Fibroblast of skin of back (primary cell): ENCODE measurements at regions not wholly inside any gene's neighbourhood (a gene's known extent, or its start where the extent isn't known, plus 50 kb on each side); places are given as distances from the start of the nearest gene placed in this dataset.

Source experiments
- DNase-seq: peaks from one replicate; pipeline ENCODE4 v3.0.0-alpha.2; 2013

DNA sequence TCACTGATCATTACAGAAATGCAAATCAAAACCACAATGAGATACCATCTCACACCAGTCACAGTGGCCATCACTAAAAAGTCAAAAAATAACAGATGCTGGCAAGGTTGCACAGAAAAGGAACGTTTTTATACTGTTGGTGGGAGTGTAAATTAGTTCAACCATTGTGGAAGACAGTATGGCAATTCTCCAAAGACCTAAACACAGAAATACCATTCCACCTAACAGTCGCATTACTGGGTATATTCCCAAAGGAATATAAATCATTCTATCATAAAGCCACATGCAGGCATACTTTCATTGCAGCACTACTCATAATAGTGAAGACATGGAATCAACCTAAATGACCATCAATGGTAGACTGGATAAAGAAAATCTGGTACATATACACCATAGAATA lies 83.2 kb upstream of the ARID5B start:
- peak; percentile 65 for DNase-seq

DNA sequence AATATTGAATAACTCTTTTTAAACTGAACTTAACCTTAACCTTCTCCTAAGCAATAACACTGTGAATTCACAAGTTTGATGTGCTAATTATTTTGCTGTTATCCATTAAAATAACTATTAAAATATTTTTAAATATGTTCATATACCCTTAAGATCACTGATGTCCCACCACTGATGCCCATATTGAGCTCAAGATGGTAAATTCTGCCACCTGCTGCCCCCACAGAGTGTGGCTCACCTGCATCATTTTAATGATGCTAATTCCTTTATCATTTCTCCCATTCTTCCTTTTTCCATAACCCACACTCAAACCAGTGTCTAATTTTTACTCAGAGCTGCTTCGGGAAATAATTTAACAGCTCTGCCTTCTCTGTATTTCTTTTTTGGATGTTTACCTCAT lies 82.3 kb upstream of the ARID5B start:
- no peak for DNase-seq

DNA sequence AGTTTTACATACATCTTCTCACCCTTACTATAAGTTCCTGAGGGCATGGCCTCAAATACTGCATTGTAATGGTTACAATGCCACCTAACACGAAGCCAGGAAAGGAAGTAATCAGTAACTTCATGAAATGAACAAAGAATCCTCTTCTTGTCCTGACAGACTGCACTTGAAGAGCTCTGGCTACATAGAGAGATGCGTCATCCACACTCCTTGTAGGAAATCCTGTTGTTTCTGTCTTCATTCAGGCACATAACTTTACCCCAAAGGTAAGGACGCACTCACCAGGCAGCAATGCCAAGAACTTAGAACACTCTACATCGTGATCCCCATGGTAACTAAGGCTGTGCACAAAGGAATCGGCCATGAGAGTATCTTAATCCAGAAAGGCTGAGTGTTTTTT lies 80.3 kb upstream of the ARID5B start:
- peak; percentile 19 for DNase-seq

DNA sequence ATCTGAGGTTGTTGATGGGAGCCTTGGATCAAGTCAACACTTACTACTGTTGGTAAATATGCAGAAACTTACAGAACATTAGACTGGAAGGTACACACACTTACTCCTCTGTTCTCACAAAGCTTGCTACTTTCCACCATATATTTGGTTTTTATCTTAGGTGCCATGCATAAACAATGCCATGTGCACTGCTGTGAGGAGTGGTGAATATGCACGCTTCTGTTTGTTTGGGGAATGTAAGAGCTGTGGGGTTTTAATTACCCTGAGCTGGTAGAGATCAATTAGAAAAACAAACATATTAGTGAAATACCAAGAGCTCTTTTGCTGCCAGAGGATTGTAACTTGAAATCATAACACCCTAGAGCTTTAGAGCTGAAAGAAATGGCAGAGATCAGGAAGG lies 79.8 kb upstream of the ARID5B start:
- DNase-seq, result no peak

DNA sequence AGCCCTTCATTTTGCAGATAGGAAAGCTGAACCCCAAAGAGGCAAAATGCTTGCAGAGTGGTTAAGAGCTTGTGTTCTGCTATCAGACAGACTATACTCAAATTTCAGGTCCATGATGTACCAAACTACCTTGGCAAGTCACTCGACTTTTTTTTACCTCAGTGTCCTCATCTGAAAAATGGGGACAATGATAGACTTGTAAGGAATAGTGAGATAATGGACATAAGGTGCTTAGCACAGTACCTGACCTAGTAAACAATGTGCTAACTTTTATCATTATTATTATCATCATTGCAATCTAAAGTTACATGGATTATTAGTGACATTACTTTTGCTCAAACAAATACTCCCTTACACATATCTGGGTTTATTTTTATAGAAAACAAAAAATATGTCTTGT lies 79.4 kb upstream of the ARID5B start:
- no peak for DNase-seq

DNA sequence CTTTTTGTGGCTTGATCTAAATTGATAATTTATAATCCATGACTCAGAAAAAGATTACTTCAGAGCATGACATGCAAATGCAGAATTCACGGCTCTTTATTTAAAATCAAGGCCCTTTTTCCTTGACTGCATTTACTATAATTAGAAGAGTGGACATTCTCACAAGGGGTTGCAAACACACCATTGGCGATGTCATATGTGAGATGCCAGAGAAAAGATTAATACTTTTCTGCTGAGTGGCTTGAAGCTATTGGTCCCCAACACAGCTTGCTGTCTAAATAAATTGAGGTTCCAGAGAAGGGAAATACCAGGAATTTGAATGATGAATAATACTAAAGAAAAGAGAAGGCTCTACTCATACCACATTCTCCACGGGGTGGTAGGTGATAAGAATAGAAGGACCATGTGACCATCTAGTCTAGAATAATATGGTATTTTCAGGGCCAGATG lies 78.7 kb upstream of the ARID5B start:
- peak; percentile 87 for DNase-seq

DNA sequence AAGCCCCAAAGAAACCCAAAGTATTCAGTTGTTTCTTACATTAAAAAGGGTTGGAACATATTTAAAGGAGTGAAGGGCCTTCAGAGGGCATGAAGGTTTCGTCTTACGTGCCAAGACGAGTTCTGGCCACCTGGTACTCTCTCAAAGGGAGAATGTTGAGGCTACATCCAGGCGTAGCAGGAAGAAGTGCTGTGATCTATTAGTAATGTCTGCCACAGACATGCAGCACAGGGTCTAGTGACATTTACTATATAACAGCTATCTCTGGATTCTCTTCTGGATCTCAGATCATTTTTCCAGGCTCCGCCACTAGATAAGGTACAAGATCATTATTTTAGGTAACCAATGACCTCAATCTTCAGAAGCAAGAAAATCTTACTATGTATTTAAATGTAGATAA lies 76.5 kb upstream of the ARID5B start:
- DNase-seq, result no peak

DNA sequence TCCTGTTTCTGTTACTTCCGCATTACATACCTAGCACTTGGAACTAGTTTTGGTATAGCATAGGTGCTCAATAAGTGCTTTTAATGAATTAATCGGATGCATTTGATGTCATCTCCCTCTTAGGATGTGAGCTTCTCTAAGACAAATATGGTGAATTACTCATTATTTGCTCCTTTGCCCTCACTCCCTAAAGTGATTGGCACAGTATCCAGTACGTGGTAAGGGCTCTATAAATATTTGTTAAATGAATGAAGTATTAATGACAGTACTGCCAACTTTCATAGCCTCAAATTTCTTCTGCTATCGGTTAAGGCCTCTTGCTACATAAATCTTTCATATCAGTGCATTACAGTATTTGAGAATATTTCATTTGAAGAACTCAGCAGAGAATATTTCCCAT lies 75.9 kb upstream of the ARID5B start:
- no peak for DNase-seq

DNA sequence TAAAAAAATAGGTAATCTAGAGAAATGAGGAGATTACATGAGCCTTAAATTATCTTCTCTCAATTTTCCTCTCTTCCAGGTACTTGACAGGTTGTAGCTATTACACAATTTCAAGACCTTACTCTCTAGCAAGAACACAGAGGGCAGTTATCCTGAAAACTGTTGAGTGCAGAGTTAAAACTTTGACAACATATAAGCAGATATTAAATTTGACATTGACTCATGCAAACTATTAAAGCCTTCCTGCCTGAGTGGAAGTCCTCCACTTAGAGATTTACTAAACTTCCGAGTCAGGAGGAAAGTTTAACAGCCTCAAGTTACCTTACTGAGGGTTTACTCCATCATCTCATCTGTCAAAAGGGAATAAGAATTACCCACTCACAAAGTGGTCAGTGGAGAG lies 73.5 kb upstream of the ARID5B start:
- DNase-seq, result no peak

DNA sequence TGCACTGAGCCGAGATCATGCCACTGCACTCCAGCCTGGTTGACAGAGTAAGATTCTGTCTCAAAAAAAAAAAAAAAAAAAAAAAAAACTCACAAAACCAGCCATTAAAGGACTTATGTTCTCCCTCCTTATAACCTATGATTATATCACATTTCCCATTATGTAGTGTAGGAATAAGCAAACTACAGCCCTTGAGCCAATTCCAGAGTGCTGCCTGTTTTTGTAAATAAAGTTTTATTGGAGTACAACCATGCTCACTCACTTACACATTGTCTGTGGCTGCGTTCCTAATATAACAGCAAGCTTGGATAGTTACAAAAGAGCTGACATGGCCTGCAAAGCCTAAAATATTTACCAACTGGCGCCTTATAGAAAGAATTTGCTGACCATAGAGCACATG lies 72.7 kb upstream of the ARID5B start:
- no peak for DNase-seq

DNA sequence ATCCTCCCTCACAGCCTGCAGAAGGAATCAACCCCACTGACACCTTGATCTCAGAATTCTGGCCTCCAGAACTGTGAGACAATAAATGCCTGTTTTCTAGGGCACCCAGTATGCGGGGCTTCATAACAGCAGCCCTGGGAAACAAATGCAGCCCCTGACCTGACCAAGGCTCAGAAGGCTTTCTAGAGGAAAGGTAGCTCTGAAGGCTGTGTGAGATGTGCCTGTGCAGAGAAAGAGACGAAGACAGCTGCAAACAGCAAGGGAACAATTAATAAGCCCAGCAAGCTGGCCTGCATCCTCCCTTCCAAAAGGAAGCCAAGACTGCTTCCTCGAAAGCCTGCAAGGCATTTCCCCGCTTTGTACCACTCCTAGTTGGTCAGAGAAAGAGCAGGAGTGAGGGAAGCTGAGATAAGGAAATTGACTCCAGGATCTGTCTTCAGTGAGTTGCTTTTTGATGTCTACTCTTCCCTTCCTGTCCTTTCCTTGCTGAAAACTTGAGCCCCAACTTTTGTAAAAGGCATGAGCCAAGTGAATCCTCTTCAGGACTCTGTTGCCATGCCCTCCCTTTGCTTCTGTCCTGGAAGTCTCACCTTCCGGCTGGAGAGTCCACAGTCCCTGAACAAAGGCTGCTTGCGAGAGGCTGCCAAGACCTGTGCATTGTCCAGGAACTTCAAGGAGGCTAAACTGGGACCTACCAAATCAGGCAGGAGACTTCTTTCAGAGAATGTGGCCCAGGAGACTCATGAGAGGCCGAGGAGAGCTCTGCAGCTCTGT lies 71.2 kb upstream of the ARID5B start:
- no peak for DNase-seq

DNA sequence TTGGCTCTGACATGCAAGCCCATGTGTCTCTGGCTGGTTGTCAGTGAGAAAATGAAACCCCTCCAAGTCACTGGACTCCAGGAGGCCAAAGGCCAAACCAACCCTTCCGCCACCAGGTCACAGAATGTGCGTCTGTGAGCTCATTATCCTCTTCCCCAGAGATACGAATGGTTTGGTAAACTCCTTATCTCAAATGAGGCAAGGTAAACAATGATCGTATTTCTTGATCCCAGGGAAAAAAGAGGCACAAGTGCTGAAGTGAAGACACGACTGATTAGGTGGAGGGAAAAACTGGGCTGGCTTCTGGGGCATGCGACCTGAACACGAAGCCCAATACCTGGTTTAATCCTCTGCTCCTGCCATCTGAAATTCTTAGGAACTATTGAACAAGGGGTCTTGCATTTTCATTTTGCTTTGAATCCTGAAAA lies 70.6 kb upstream of the ARID5B start:
- DNase-seq, result no peak

DNA sequence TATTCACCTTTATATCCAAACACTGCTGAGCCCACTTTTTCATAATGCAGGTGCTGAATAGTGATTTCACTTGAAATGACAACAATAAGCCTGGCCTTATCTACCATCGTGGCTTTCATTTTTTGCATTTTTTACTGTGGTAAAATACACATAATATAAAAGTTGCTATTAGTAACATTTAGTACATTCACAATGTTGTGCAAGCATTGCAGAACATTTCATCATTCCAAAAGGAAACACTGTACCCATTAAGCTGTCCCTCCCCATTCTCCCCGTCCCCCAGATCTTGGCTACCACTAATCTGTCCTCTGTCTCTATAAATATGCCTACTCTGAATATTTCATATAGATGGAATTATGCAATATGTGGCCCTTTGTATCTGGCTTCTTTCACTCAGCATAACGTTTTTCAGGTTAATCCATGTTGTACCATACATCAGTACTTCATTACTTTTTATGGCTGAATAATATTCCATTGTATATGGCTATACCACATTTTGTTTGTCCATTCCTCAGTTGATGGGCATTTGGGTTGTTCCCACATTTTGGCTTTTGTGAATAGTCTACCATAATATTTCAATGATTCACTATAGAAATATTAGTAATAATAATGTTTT lies 68.5 kb upstream of the ARID5B start:
- peak; percentile 60 for DNase-seq

DNA sequence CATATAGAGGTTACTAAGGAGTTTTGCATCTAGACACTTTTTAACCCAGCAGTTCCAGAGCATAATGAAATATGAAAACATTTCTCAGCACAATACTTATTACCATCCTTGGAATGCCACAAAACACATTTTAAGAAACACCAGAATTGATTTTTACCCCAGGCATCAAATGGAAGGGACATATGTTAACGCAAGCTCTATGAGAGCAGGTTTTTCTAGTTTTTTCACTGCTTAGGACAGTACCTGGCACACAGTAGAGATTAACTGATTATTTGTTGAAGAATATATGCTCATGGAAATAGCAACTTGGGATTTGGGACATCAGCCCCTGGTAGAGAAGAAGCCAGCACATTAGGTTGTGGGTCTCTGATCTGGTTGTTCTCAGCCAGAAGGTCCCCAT lies 67.0 kb upstream of the ARID5B start:
- DNase-seq, result no peak

DNA sequence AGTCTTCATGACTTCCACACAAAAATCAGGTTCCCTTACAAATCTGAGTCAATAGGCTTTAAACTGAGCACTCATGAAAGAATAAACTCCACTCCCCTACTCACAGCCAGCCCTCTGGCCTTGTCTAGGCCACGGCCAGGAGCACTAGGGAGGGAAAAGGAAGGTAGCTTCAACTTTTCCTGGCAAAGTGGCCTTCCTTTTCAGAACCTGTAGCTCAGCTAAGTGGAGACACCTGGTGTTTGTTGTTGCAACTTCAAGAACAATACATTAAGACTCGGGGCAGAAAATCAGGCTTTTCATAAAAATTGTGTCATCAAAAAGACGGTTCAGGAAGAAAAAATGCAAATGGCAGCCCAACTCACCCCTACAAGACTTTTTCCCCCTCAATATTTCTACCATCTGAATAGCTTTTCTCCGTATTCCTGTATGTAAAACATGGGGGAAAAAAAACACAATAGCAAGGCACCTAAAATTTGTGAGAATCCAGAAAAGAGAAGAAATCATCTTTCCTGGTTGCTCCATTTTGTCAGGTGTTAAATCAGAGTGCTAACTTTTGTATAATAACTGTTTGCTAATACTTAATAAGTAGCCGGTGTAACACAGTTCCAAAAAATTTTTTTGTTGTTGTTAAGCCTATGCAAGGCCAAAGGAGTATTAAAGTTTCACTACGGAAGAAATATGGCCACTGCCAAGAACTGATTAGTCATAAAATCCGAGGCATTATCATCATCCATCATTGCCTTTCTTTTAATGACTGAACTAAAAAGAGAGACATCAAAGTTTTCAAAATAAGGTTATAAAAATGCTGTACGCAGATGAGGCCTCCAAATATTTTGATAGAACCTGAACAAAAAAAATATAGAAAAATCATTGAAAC lies 66.2 kb upstream of the ARID5B start:
- DNase-seq, result peak; percentile 74

DNA sequence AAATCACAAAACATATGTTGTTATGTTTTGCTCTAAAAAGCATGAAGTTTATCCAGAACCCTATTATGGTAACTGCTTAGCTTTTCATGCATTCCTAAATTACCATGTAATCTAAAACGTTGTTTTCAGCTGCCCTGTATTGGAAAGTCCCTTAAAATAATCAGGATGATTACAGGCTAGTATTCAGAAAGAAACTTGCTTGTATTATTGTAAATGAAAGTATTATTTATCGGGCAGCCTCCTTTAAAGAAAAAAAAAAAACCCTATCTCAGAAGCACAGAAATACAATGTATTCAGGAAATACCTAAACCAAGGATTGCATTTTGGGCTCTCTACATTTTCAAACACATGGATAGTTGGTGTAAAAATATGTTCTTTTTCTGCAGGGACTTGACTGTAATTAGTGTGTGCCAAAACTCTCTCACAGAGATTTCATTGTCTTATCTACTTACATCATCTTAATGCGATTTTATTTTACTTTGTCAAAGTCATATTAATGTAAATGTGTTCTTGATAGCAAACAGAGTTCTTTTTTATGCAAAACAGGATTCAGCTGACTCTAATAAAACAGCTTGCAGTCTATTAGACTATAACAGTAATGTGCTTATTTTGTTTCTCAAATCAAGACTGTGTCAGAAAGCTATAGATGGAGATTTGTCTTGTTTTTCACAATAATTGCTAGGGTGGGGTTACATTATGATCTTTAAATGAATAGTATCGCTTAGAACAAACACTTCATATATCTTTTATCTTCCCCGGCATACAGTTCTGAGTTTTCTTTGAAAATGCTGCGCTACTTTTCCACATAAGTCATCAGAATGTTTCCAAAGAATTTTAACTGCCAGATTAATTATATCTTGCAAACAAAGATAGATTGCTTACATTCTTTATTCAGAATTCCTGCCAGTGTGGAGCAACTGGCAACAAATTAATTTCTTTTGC lies 65.3 kb upstream of the ARID5B start:
- peak; percentile 47 for DNase-seq

DNA sequence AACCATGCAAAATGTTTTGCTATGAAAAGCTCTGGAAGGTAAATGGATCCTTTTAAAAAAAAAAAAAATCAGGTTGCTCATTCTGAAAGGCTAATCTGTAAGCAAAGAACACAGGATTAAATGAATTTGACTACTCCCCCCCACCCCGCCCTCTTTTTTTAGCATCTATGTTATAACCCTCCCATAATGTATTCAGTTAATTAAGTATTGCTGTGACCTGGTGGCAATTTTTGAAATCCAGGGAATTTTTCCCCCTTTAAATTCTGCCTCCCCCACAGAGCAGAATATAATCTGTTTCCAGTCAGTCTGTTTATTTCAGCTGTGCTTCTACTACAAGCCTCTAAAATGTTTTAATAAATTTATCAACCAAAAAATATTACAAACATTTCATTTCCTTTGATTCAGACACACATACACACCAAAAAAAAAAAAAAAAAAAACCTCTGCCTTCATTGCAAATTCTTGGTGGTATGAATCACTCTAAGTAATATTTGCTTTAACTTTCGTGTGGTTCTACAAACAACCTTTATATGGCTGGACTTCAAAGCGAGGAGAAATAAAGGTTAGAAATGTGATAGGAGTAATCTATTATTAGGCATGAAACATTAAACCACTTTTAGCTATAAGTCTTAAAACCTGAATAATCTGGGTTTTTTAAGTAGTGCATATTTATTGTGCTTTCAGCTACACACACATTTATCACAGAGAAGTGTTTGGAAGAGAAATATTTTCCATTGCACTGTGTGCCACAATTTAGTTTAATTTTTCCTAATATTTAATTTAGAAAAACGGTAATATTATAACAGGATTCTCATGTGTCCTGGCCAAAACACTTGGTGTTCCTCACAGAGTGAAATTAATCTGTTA lies 64.4 kb upstream of the ARID5B start:
- peak; percentile 87 for DNase-seq

DNA sequence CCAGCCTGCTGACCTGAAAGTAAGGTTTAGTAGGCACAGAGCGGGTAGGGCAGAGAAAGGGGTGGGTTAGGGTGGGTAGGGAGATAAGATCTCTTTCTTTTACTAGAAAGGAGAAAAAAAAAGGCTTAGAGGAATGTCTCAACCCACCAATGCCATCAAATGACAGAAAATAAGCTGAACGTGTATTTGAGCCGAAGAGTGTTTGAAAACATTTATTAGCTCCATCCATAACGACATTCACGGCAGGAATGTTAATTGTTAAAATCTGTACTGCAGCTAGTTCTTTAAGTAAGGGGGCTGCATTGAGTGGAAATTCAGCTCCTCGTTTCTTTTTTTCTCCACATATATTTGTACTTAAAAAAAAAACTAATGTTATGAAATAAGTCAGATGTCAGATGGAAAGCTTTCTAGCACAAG lies 63.7 kb upstream of the ARID5B start:
- no peak for DNase-seq

DNA sequence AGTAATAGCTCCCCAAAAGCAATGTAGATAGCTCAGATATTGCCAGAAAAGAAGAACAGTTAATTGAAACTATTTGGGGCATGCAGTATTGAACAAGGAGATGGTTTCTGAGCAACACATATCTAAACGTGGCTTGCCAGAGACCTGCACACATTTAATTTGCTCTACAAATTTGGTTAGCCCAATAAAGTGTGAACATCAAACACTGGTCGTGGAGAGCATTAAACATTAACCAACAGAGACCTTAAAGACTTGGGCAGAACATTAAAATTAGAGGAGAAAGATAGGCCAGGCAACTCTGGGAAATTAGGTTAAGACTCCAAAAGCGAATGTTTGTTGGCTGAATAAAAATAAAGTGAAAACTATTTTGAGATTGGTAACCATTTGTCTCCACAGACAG lies 61.6 kb upstream of the ARID5B start:
- DNase-seq, result no peak

DNA sequence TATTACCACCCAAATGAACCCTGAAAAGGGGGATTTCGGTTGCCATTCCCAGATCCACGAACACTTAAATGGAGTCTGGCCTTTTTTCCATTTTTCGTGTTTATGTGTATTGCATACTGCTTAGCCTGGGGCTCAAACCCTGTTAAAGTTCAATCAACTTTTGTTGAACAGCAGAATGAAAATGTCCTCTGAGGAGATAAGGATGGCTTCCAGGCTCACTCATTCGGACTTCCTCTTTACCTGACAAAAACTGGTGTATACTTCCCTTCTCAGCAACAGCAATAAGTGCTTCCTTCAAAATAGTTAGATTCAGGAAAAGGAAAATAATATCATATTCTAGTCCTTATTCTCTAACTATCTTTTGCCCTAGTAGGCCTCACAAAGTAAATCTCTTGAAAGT lies 61.1 kb upstream of the ARID5B start:
- no peak for DNase-seq

DNA sequence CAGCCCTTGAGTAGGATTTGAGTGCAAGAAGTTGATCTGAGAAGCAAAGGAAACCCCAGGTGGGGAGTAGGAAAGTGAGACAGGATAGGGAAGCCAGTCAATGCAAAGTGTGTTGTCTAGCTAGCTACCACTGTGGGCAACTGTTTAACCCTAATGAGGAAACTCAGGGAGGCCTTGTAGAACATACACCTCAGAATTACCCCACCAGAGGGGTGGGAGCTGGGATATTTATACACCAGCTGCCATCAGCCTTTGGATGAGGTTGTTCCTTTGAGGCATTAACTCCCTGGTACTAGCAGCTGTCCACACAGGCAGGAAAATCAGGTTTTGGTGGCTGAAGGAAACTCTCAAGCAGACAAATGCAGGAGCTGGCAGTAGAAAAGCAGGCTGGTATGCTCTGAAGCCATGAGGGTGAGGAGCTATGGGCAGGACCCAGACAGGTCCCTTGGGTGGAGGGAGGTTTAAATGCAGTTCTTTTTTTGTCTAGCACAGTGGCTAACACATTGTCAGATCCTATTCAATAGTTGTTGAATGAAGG lies 60.1 kb upstream of the ARID5B start:
- DNase-seq, result no peak
